ENCODE measurements at regions not wholly inside any gene's neighbourhood (a gene's known extent, or its start where the extent isn't known, plus 50 kb on each side); places are given as distances from the start of the nearest gene placed in this dataset.

DNA sequence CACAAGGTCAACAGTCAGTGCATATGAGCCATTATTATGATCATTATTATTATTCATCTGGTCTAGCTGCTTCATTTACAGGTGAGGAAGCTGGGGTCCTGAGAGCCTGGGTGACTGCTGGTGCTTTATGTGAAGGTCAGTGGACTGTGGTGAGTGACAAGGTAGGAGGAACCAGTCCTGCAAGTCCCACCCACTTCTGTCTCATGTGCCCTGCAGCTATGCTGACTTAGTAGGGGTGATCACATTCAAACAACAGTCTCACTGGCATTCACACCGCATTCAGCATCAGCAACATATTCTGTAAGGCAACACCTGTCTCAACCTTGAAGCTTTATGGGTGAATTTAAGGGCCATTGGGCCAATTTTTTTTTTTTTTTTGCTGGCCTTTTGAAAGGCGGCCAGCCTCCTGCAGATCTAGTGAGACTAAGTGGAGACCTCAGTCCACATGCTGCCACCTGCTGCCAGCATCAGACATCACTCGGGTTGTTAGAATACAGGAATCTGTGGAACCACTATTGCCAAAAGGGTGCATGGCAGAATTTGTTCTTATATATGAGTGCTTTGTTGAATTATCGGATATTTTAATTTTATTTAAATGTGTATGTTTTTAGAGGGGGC is 59.9 kb upstream of the CACNA1E start:
- H3K27me3 Mint-ChIP-seq = peaks cover 15% of the 10 kb centered on the region
- no peak overlapping the region for H3K4me3 Mint-ChIP-seq
- peaks cover 9% of the 10 kb centered on the region for H3K9me3 Mint-ChIP-seq
- H3K4me1 Mint-ChIP-seq (ENCODE audit: low read depth) = peaks cover 16% of the 10 kb centered on the region
- no peaks in the 10 kb centered on the region for H3K36me3 Mint-ChIP-seq (ENCODE audit: low read depth)
- intact Hi-C loops (cut with micrococcal nuclease) = loop anchor here (10.0 kb wide), 1 partner anchor 539 kb away; no protein-coding TSS in a partner anchor
- H3K27ac Mint-ChIP-seq = no peak overlapping the region

DNA sequence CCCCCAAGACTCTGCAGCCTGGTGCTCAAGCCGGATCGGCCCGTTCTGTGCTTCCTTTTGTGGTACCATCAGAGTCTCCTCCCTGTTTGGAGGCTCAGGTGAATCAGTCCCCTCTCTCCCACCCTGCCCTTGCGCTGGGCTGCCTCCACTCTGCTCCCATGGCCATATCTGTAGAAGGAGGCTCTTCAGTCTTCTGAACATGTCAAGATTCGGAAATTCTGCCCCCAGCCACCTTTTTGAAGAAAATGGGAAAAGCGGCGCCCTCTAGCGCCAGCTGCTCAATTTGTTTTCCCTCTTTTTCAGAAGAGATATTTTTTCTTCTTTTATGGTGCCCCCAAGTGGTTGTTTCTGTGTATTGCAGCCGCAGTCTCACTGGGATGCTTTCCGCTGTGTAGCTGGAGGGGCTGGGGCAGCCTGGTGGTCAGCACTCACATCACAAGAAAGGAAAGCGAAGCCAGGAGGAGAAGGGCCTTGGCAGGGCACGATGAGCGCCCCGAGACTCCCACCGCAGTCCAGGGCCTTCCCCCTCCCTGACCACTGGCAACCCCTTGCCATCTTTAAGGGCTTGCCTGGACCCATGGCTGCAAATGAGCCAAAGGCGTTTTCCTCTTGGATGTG is 58.4 kb upstream of the CACNA1E start:
- H3K36me3 Mint-ChIP-seq (ENCODE audit: low read depth) = no peaks in the 10 kb centered on the region
- peaks cover 16% of the 10 kb centered on the region for H3K4me1 Mint-ChIP-seq (ENCODE audit: low read depth)
- peaks cover 9% of the 10 kb centered on the region for H3K9me3 Mint-ChIP-seq
- peaks cover 15% of the 10 kb centered on the region for H3K27me3 Mint-ChIP-seq
- intact Hi-C loops (cut with micrococcal nuclease) = loop anchor here (1.0 to 10.0 kb wide), 2 partner anchors 235 to 540 kb away; no protein-coding TSS in a partner anchor
- H3K4me3 Mint-ChIP-seq = no peak overlapping the region
- H3K27ac Mint-ChIP-seq = no peak overlapping the region

DNA sequence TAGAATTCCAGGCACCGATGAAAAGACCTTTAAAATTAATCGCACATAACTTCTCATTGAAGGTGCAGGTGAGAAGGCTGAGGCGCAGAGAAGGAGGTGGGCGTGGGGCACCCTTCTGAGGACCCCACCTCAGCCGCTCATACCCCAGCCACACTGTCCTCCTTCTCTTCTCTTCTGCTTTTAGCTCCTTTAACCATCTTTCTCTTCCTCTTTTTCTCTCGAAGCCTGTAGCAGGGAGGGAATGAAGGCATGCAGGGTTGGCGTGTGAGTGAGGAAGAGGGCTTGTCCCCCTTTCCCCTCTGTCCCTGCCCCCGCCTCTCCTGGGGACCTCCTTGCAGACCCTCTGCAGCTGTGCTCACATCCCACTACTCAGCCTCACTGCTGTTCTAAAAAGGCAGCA is 57.8 kb upstream of the CACNA1E start:
- Mint-ChIP-seq H3K9me3 (peaks cover 9% of the 10 kb centered on the region), H3K4me3 (no peak overlapping the region), H3K27ac (no peak overlapping the region), H3K27me3 (peaks cover 15% of the 10 kb centered on the region), H3K36me3 (ENCODE audit: low read depth) (no peaks in the 10 kb centered on the region), H3K4me1 (ENCODE audit: low read depth) (peaks cover 16% of the 10 kb centered on the region)
- intact Hi-C loops (cut with micrococcal nuclease) = loop anchor here (1.0 to 10.0 kb wide), 2 partner anchors 235 to 541 kb away; no protein-coding TSS in a partner anchor

DNA sequence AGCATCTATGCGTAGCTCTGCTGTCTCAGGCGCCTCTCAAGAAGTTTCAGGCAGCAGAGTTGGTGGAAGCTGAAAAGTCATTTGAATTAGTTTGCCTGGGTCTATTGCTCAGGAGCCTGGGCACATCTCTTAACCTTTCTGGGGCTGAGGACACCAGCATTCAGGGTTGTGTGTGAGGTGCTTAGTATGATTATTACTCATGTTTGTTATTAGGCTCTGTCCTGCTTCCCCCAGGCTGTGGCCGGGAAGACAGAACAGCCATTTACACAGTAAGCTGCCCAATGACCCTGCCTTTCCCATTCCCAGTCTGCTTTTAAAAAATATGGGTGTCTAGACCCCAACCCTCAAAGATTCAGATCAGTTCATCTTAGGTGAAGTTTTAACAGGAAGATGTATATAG is 53.9 kb upstream of the CACNA1E start:
- Mint-ChIP-seq H3K4me3 (no peak overlapping the region), H3K27ac (no peak overlapping the region), H3K4me1 (ENCODE audit: low read depth) (peaks cover 16% of the 10 kb centered on the region), H3K36me3 (ENCODE audit: low read depth) (no peaks in the 10 kb centered on the region), H3K27me3 (peaks cover 21% of the 10 kb centered on the region), H3K9me3 (peaks cover 9% of the 10 kb centered on the region)
- intact Hi-C loops (cut with micrococcal nuclease) = loop anchor here (10.0 kb wide), 1 partner anchor 545 kb away; no protein-coding TSS in a partner anchor

DNA sequence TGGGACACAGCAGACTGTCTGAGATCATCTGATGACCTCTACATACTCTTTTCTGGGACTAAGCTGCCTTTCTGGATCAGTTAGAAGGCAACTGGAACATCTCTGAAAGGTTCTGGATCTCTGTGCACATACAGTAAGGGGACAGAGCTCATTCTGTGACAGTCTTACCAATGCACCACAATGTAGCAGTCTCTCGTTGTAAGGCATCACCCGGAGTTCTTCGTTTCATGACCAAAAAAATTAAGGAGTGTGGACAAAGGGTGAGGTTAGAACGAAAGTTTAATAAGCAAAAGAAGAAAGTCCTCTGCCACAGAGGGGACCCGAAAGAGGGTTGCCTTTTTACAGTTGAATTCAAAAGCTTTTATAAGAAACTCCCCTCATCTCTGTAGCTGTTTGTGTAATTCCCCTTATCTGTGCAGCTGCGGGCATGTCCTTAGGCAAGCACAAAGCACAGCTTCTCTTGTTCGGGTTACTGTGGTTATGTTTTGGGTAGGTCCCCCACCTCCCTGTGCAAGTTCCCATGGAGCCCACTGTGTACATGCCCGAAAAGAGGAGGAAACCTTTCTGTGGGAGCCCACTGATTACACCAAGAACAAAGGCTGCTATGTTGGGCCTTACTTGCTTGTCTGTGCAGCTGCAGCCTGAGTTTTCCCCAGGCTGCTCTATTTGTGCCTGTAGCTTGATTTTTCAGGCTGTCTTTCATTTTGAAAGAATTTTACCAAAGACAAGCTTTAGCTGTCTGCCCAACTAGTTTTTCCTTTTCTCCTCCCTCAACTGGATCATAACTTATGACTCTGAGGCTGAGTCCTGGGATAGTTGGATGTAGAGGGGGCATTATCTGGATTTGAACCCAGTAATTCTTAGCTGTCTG is 53.1 kb upstream of the CACNA1E start:
- Mint-ChIP-seq H3K36me3 (ENCODE audit: low read depth) (no peaks in the 10 kb centered on the region), H3K27me3 (peaks cover 23% of the 10 kb centered on the region), H3K27ac (no peak overlapping the region), H3K9me3 (peaks cover 9% of the 10 kb centered on the region), H3K4me3 (no peak overlapping the region), H3K4me1 (ENCODE audit: low read depth) (peaks cover 9% of the 10 kb centered on the region)
- intact Hi-C loops (cut with micrococcal nuclease) = no loop called here
